ENCODE measurements at regions not wholly inside any gene's neighbourhood (a gene's known extent, or its start where the extent isn't known, plus 50 kb on each side); places are given as distances from the start of the nearest gene placed in this dataset.
"Not testable (repeated sequence)": the region's sequence is repeated elsewhere in the genome, so short reads cannot be mapped to it uniquely, and the experiment has no call there.

GRCh38 chr4:27075603-27076002 lies 215.0 kb downstream of the STIM2 start:
- H3K4me1 ChIP-seq (ENCODE audit: control insufficient read depth, insufficient read depth, low read length); H3K27me3 ChIP-seq (ENCODE audit: control insufficient read depth, insufficient read depth, low read length); POLR2A ChIA-PET; H3K4me3 ChIP-seq (ENCODE audit: low read depth in 2 of 2, low read length in 2 of 2); DNase-seq (ENCODE audit: low read depth, low spot score); in situ Hi-C loops (cut with HindIII; ENCODE audit: low pct_unique_long_range_greater_than_20kb, low sequenced_read_pairs); BruUV-seq (replicated peaks); H3K9me3 ChIP-seq (ENCODE audit: control insufficient read depth, insufficient read depth, low read depth, low read length); H3K27ac ChIP-seq (ENCODE audit: low read length); CTCF ChIA-PET; H3K36me3 ChIP-seq (ENCODE audit: control insufficient read depth, insufficient read depth, low read length); ATAC-seq; intact Hi-C loops (cut with micrococcal nuclease; ENCODE audit: unreplicated experiment): not testable (repeated sequence)

- ATAC-seq: no peak
- BruUV-seq (replicated peaks): no TSS peak
- intact Hi-C loops (cut with micrococcal nuclease; ENCODE audit: unreplicated experiment) (no loop called here), in situ Hi-C loops (cut with HindIII; ENCODE audit: low pct_unique_long_range_greater_than_20kb, low sequenced_read_pairs) (no loop called here)
- no peaks in the 10 kb centered on the region for H3K36me3 ChIP-seq (ENCODE audit: control insufficient read depth, insufficient read depth, low read length)
- DNase-seq (ENCODE audit: low read depth, low spot score): no peak
- H3K27ac ChIP-seq (ENCODE audit: low read length): no peak overlapping the region
- no peaks in the 10 kb centered on the region for H3K27me3 ChIP-seq (ENCODE audit: control insufficient read depth, insufficient read depth, low read length)
- no peaks in the 10 kb centered on the region for H3K9me3 ChIP-seq (ENCODE audit: control insufficient read depth, insufficient read depth, low read depth, low read length)
- TF ChIP-seq CTCF (IDR thresholded peaks at IDR 0.05) (no peak), SIN3A (IDR thresholded peaks at IDR 0.05; ENCODE audit: borderline replicate concordance, insufficient read depth, low read depth, low read length) (no peak), REST (IDR thresholded peaks at IDR 0.05; ENCODE audit: insufficient read depth in 1 of 2, low read depth in 2 of 2, low read length in 1 of 2) (no peak), TCF7L2 (IDR thresholded peaks at IDR 0.05; ENCODE audit: low read depth, low read length) (no peak), POLR2AphosphoS5 (IDR thresholded peaks at IDR 0.05; ENCODE audit: low read depth, low read length) (no peak)
- POLR2A ChIA-PET: no interaction called here
- H3K4me1 ChIP-seq (ENCODE audit: control insufficient read depth, insufficient read depth, low read length): no peaks in the 10 kb centered on the region
- CTCF ChIA-PET: no interaction called here
- no peak overlapping the region for H3K4me3 ChIP-seq (ENCODE audit: low read depth in 2 of 2, low read length in 2 of 2)
Measured at GRCh38 chr4:27078934-27079455, 218.4 kb downstream of the STIM2 start.

- H3K27me3 ChIP-seq (ENCODE audit: control insufficient read depth, insufficient read depth, low read length): peaks cover 7% of the 10 kb centered on the region
- no peak overlapping the region for H3K27ac ChIP-seq (ENCODE audit: low read length)
- no peak for ATAC-seq
- no peak for DNase-seq (ENCODE audit: low read depth, low spot score)
- in situ Hi-C loops (cut with HindIII; ENCODE audit: low pct_unique_long_range_greater_than_20kb, low sequenced_read_pairs): no loop called here
- no peak for TF ChIP-seq SIN3A (IDR thresholded peaks at IDR 0.05; ENCODE audit: borderline replicate concordance, insufficient read depth, low read depth, low read length)
- no peak for TF ChIP-seq TCF7L2 (IDR thresholded peaks at IDR 0.05; ENCODE audit: low read depth, low read length)
- TF ChIP-seq CTCF (IDR thresholded peaks at IDR 0.05): no peak
- TF ChIP-seq REST (IDR thresholded peaks at IDR 0.05; ENCODE audit: insufficient read depth in 1 of 2, low read depth in 2 of 2, low read length in 1 of 2): no peak
- no peak for TF ChIP-seq POLR2AphosphoS5 (IDR thresholded peaks at IDR 0.05; ENCODE audit: low read depth, low read length)
- no peak overlapping the region for H3K4me3 ChIP-seq (ENCODE audit: low read depth in 2 of 2, low read length in 2 of 2)
- intact Hi-C loops (cut with micrococcal nuclease; ENCODE audit: unreplicated experiment): no loop called here
- no peaks in the 10 kb centered on the region for H3K4me1 ChIP-seq (ENCODE audit: control insufficient read depth, insufficient read depth, low read length)
- ChIA-PET POLR2A (no interaction called here), CTCF (no interaction called here)
- no peaks in the 10 kb centered on the region for H3K9me3 ChIP-seq (ENCODE audit: control insufficient read depth, insufficient read depth, low read depth, low read length)
- H3K36me3 ChIP-seq (ENCODE audit: control insufficient read depth, insufficient read depth, low read length): no peaks in the 10 kb centered on the region
- BruUV-seq (replicated peaks): no TSS peak
Measured at GRCh38 chr4:27081675-27082586, 221.3 kb downstream of the STIM2 start.

Measured in Panc1 (cell line).